GM18498 (cell line): ENCODE measurements at regions not wholly inside any gene's neighbourhood (a gene's known extent, or its start where the extent isn't known, plus 50 kb on each side); places are given as distances from the start of the nearest gene placed in this dataset.

Experiments
- ATAC-seq: cut with Tn5 transposase; IDR thresholded peaks from one replicate; pipeline ENCODE4 v1.9.1; 2021; ENCODE audit warnings: mild to moderate bottlenecking, moderate library complexity; ENCODE audit not compliant: unreplicated experiment

GRCh38 chr4:11485926-11486325, 57.2 kb upstream of the HS3ST1 start:
- no peak for ATAC-seq

- ATAC-seq, result no peak
These were observed 55.8 kb upstream of the HS3ST1 start for GRCh38 chr4:11484531-11484930.

DNA sequence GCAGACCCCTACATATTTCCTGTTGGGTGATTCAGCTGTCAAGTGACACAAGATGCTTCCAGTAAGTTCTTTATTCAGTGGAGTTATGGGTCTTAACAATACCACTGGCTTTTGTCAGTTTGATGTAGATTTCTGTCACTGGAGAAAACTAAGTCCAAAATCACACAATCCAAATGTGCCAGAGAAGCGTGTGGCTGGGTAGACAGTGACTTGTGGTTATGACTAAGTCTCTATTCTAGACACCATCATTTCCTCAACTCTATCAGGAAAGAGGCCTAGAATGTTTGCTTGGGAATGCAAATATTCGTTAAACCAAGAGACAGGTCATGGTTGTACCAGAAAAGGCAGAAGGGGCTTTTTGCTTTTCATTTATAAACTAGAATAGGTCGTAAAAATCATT, 54.4 kb upstream of the HS3ST1 start:
- no peak for ATAC-seq

DNA sequence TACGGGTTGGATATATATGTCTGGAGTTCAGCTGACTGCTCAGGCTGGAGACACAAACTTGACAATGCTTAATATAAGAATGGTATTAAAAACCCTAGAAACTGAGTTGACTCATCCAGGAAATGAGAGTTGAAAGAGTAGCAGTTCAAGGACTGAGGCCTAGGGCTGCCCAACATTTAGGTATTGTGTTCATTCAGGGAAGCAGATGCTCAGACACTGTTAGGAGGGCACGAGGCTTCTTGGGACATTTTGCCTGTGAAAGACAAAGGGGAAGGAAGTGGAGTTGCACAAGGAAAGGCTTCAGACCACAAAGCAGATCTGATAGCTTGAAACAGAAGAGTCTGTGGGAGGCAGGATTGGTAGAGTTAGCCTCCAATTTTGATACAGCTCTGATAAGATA, 52.0 kb upstream of the HS3ST1 start:
- peak; percentile 93 for ATAC-seq
